ENCODE measurements at regions not wholly inside any gene's neighbourhood (a gene's known extent, or its start where the extent isn't known, plus 50 kb on each side); places are given as distances from the start of the nearest gene placed in this dataset.

GRCh38 chr10:64450312-64450711 lies 929.1 kb downstream of the REEP3 start:
- FAIRE-seq: no peak

GRCh38 chr10:64454962-64455361 lies 933.8 kb downstream of the REEP3 start:
- no peak for FAIRE-seq

GRCh38 chr10:64458306-64458705 lies 937.1 kb downstream of the REEP3 start:
- no peak for FAIRE-seq

GRCh38 chr10:64463406-64463805 lies 942.2 kb downstream of the REEP3 start:
- FAIRE-seq: no peak

GRCh38 chr10:64465653-64466052 lies 944.5 kb downstream of the REEP3 start:
- FAIRE-seq: no peak

- no peak for FAIRE-seq
These were observed 947.0 kb downstream of the REEP3 start for GRCh38 chr10:64468219-64468618.

- no peak for FAIRE-seq
These were observed 955.3 kb downstream of the REEP3 start for GRCh38 chr10:64476506-64476905.

GRCh38 chr10:64477791-64478190 lies 956.6 kb downstream of the REEP3 start:
- no peak for FAIRE-seq

GRCh38 chr10:64484811-64485330 lies 963.7 kb downstream of the REEP3 start:
- FAIRE-seq: no peak

- FAIRE-seq: no peak
These were observed 964.9 kb downstream of the REEP3 start for GRCh38 chr10:64486149-64486548.

GRCh38 chr10:64486901-64487300 lies 965.7 kb downstream of the REEP3 start:
- no peak for FAIRE-seq

- no peak for FAIRE-seq
These were observed 973.7 kb downstream of the REEP3 start for GRCh38 chr10:64494901-64495300.

GRCh38 chr10:64497306-64497705 lies 976.1 kb downstream of the REEP3 start:
- FAIRE-seq: no peak

- FAIRE-seq: no peak
These were observed 980.6 kb downstream of the REEP3 start for GRCh38 chr10:64501807-64502206.

GRCh38 chr10:64502936-64503335 lies 981.7 kb downstream of the REEP3 start:
- FAIRE-seq: no peak

- FAIRE-seq: no peak
These were observed 982.2 kb downstream of the REEP3 start for GRCh38 chr10:64503429-64503828.

- FAIRE-seq: no peak
These were observed 984.3 kb downstream of the REEP3 start for GRCh38 chr10:64505501-64505900.

- no peak for FAIRE-seq
These were observed 985.8 kb downstream of the REEP3 start for GRCh38 chr10:64506963-64507362.

- no peak for FAIRE-seq
These were observed 986.4 kb downstream of the REEP3 start for GRCh38 chr10:64507651-64508028.

GRCh38 chr10:64508029-64508661 lies 986.9 kb downstream of the REEP3 start:
- no peak for FAIRE-seq

GRCh38 chr10:64515970-64516699 lies 994.9 kb downstream of the REEP3 start:
- no peak for FAIRE-seq

GRCh38 chr10:64518456-64518855 lies 997.3 kb downstream of the REEP3 start:
- no peak for FAIRE-seq

GRCh38 chr10:64519427-64519826 lies 998.2 kb downstream of the REEP3 start:
- FAIRE-seq: no peak

GRCh38 chr10:64519831-64520230 lies 998.6 kb downstream of the REEP3 start:
- no peak for FAIRE-seq

Data from colon (tissue), 2 donors.